Type B pancreatic cell (in vitro differentiated cells): ENCODE measurements at regions not wholly inside any gene's neighbourhood (a gene's known extent, or its start where the extent isn't known, plus 50 kb on each side); places are given as distances from the start of the nearest gene placed in this dataset.

ENCODE experiments used
- DNase-seq: peaks from one replicate; pipeline ENCODE4 v3.0.0; 2021; ENCODE audit warnings: mixed read lengths; ENCODE audit not compliant: unreplicated experiment; ENCODE audit errors: extremely low spot score
- H3K27ac Mint-ChIP-seq: 2 replicates; pipeline ENCODE4 v1.8.0; 2021; ENCODE audit warnings: mild to moderate bottlenecking, mixed read lengths
- H3K27me3 Mint-ChIP-seq: 2 replicates; pipeline ENCODE4 v1.8.0; 2021; ENCODE audit warnings: mixed read lengths
- H3K36me3 Mint-ChIP-seq: 2 replicates; pipeline ENCODE4 v1.8.0; 2021; ENCODE audit warnings: mixed read lengths
- H3K4me1 Mint-ChIP-seq: one replicate; pipeline ENCODE4 v1.8.0; 2021; ENCODE audit warnings: mixed read lengths; ENCODE audit not compliant: unreplicated experiment
- H3K4me3 Mint-ChIP-seq: 2 replicates; pipeline ENCODE4 v1.8.0; 2021; ENCODE audit warnings: mild to moderate bottlenecking, mixed read lengths
- H3K9me3 Mint-ChIP-seq: 2 replicates; pipeline ENCODE4 v1.8.0; 2021; ENCODE audit warnings: mixed read lengths
- TF ChIP-seq, protein P1 (sequence below): fragments of 200-600 bp; sonication (generic); conservative IDR thresholded peaks from 2 replicates; pipeline ENCODE4 v1.5.0; 2021; ENCODE audit warnings: antibody characterized with exemption, mild to moderate bottlenecking

DNA sequence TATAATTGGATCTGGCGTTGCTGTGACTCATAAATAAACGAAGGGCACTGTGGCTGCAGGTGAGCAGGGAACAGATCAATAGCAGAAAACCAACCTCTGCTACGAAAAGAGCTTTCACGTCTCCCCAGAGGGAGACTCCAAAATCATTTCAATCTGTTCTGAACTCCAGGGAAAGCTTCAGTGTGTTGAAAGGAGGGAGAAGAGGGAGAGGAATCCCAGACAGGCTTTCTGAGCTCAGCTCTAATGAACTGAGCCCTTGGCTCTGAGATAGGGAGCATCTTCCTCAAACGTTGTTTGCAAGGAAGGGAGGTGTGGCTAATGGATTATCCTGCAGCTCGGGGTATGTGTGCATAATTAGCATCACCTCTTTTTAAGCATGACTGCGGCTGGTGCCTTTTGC lies 288.0 kb upstream of the IRX4 start:
- H3K36me3 Mint-ChIP-seq: no peaks in the 10 kb centered on the region
- H3K27ac Mint-ChIP-seq: no peak overlapping the region
- H3K27me3 Mint-ChIP-seq: peaks cover 59% of the 10 kb centered on the region
- H3K4me3 Mint-ChIP-seq: no peak overlapping the region
- peaks cover 43% of the 10 kb centered on the region for H3K4me1 Mint-ChIP-seq
- no peaks in the 10 kb centered on the region for H3K9me3 Mint-ChIP-seq
- no peak for DNase-seq
- TF ChIP-seq, protein P1, sequence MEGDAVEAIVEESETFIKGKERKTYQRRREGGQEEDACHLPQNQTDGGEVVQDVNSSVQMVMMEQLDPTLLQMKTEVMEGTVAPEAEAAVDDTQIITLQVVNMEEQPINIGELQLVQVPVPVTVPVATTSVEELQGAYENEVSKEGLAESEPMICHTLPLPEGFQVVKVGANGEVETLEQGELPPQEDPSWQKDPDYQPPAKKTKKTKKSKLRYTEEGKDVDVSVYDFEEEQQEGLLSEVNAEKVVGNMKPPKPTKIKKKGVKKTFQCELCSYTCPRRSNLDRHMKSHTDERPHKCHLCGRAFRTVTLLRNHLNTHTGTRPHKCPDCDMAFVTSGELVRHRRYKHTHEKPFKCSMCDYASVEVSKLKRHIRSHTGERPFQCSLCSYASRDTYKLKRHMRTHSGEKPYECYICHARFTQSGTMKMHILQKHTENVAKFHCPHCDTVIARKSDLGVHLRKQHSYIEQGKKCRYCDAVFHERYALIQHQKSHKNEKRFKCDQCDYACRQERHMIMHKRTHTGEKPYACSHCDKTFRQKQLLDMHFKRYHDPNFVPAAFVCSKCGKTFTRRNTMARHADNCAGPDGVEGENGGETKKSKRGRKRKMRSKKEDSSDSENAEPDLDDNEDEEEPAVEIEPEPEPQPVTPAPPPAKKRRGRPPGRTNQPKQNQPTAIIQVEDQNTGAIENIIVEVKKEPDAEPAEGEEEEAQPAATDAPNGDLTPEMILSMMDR: no peak

DNA sequence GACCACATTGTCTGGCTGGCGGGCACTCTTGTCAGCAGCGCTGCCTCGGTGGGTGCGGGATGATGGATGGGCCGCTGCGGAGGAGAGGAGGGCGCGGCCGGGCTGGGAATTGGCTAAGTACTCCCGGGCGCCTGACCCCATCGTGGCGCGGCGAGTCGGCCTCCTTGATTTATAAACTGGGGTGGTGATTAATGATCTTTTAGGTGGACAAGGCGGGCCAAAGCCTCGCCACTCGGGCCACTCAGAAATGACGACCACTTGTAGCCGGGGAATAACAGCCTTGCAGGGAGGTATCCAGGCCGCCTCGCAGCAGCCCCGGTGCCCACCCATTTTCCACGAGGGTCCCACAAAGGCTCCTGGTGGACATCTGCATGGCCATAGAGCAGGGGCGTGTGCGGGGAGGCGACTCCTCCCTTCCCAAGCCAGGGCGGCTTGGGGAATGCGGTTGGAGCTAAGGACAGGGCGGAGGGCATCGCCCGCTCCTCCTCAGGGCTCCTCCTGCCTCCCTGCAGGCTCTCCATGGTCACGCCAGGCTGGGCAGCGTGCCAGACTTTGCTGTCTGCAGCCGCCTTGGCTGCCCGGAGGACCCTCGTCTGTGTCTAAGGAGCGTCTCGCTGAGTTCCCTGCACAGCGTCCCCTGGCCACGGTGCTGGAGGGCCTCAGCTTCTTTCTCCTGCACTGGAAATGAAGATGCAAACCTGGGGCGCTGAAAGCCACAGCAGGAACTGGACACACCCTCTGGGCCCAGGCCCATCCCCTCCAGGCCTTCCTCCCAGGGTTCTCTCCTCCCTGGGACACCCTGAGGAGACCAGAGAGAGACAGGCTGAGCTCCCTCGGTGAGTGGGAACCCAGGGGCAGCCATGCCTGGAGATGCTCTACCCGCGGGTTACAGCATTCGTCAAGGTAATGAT lies 287.4 kb upstream of the IRX4 start:
- Mint-ChIP-seq H3K4me3 (no peak overlapping the region), H3K27me3 (peaks cover 62% of the 10 kb centered on the region)
- TF ChIP-seq, protein P1: no peak

DNA sequence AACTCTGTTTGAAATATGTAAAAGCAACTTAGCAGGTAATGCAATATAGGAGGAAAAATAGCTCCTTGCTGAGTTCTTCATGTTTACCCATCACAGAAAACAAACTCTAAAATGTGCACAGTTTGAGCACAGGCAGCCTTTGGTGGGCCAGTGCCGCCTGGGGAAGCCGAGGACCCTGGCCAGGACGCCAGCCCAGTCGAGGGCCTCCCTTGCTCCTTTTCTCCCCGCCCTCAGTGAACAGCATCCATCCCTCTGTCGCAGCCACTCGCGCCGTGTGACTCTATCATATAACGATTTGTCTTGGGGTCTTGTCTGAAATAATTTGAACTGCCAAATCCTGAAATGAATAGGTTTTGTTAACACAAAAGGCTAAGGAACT lies 286.7 kb upstream of the IRX4 start:
- Mint-ChIP-seq H3K27ac (no peak overlapping the region), H3K4me3 (no peak overlapping the region), H3K36me3 (no peaks in the 10 kb centered on the region), H3K9me3 (no peaks in the 10 kb centered on the region), H3K27me3 (peaks cover 61% of the 10 kb centered on the region), H3K4me1 (peaks cover 40% of the 10 kb centered on the region)
- no peak for DNase-seq
- TF ChIP-seq, protein P1: no peak

More for the DNA sequence above, 287.4 kb upstream of the IRX4 start:
- H3K27ac Mint-ChIP-seq: no peak overlapping the region
- no peak for DNase-seq
- H3K9me3 Mint-ChIP-seq: no peaks in the 10 kb centered on the region
- H3K36me3 Mint-ChIP-seq: no peaks in the 10 kb centered on the region
- peaks cover 43% of the 10 kb centered on the region for H3K4me1 Mint-ChIP-seq

DNA sequence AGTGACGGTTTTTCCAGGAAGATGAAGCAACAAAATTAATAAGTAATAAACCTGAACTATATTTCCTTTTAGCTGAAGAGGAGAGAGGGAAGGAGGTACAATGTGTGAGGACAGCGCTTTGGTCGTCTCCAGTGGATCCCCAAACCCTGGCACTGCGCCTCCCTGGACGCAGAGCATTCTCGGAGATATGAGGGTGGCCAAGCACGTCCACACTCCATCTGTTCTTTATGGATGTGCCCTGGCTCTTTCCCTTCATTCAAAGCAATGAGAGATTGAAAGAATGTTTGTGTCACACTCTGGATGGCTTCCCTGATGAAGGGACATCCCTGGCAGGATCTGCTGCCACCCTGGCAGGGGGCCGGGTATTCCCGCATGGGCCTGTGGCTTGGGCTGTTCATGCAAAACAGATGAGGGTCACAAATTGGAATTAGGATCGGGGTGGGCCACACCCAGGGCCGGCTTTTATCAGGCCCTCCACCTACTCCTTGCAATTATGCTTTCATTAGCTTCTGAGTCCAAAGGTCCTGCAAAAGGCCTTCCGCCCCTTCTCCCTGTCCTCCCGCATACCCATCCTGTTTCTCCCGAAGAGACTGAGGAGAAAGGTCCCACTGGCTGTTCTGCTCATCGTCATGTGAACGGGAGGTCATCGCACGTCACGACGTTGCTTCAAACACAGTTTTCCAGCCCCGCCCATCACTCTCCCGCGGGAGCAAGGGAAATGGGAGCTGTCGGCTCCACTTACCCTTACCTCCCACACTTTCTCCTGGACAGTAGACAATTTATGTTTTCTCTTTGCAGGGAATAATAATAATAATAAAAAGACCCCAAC lies 286.1 kb upstream of the IRX4 start:
- H3K36me3 Mint-ChIP-seq: no peaks in the 10 kb centered on the region
- H3K4me1 Mint-ChIP-seq: peaks cover 34% of the 10 kb centered on the region
- H3K27ac Mint-ChIP-seq: no peak overlapping the region
- peak overlapping the region; percentile 35 for H3K4me3 Mint-ChIP-seq
- peaks cover 62% of the 10 kb centered on the region for H3K27me3 Mint-ChIP-seq
- TF ChIP-seq, protein P1: no peak
- no peaks in the 10 kb centered on the region for H3K9me3 Mint-ChIP-seq
- no peak for DNase-seq

DNA sequence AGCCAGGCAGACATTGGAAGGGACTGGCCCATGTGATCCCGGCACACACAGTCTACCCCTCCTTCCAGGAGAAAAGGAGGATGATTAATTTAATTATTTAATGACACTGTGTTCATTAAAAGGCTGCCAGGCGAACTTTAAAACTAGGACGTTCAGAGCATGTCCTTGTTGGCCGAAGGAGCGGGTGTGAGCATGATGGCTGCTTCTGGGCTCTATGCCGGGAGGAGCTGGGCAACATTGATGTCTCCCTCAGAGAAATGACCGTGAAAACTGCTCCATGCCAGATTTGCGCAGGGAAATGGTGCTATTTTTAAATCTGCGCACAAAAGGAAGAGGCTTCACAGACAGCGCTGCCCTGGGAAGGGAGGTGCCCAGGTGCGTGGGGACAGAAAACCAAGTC lies 284.9 kb upstream of the IRX4 start:
- Mint-ChIP-seq H3K27ac (no peak overlapping the region), H3K27me3 (peaks cover 58% of the 10 kb centered on the region), H3K9me3 (no peaks in the 10 kb centered on the region), H3K4me1 (peaks cover 23% of the 10 kb centered on the region), H3K4me3 (no peak overlapping the region), H3K36me3 (no peaks in the 10 kb centered on the region)
- no peak for DNase-seq
- TF ChIP-seq, protein P1: no peak
